ENCODE measurements at regions not wholly inside any gene's neighbourhood (a gene's known extent, or its start where the extent isn't known, plus 50 kb on each side); places are given as distances from the start of the nearest gene placed in this dataset.

GRCh38 chr12:67427336-67427735, 158.2 kb downstream of the CAND1 start:
- DNase-seq, result no peak

- DNase-seq, result no peak
These were observed 159.3 kb downstream of the CAND1 start for GRCh38 chr12:67428431-67428830.

- DNase-seq, result no peak
These were observed 161.7 kb downstream of the CAND1 start for GRCh38 chr12:67430708-67431335.

DNA sequence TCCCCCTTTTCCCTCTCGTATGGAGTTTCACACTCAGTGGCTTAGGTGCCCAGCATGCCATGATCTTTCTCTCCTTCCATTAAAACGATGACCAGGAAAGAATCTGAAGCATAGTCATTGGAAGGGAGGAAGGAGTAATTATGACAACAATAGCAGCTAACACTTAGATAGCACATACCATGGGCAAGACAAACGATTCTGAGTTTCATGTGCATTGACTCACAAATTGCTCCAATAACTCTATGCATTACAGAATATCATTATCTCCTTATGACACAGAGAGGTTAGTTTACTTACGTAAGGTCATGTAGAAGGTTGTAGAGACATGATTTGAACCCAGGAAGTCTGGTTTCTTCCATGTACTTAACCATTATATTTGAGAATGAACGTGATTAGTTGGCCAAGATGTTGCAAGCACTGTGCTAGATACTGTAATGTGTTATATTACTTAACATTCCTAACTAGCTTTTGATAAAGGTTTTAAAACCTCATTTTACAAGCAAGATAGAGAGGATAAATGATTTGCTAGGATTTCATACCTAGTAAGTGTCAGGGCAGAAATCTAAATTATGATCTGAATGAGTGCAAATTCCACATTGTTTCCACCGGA, 162.4 kb downstream of the CAND1 start:
- no peak for DNase-seq

- no peak for DNase-seq
These were observed 164.4 kb downstream of the CAND1 start for GRCh38 chr12:67433385-67434175.

- DNase-seq, result no peak
These were observed 165.7 kb downstream of the CAND1 start for GRCh38 chr12:67434671-67435370.

GRCh38 chr12:67436230-67436629, 167.1 kb downstream of the CAND1 start:
- no peak for DNase-seq

- DNase-seq, result no peak
These were observed 167.9 kb downstream of the CAND1 start for GRCh38 chr12:67437011-67437410.

DNA sequence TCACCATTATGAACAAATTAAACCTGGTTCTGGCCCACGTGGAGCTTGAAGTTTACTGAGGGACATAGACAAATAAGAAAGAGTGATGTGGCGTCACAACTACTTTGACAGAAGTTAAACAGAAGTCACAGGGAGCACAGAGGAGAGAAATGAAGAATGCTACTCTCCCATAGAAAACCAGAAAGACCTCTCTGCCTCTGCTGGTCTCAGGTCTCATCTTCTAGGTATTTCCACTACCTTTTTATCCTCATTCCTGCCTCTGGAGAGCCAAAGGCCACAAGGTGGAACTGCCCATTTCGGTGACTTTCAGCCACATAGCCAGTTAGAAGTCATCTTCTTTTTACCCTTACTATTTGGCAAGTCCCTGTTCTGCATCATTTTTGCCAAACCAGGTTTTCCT, 170.5 kb downstream of the CAND1 start:
- no peak for DNase-seq

GRCh38 chr12:67441736-67442346, 172.7 kb downstream of the CAND1 start:
- peak; percentile 79 for DNase-seq

DNA sequence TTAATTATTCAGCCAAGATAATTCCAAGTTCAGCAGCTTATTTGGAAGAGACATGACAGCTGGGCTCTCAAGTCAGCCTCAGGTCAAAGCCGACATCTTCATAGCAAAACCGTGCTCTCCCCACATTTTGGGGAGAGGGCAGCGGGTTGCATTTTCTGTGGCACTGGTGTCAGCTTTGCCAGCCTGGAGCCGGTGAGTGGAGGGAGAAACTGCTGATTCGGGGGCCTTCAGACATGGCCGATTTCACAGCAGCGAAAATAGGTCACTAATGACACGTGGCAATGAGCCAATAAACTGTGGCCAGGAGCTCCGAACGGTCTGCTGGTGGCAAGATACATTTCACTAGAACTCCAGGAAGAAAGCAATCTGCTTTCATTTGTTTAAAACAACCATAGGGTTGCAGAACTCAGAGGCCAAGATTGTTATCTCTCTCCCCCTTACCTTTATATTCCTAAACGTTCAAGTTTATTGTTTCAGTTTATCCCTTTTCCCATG, 173.2 kb downstream of the CAND1 start:
- DNase-seq, result peak; percentile 28

DNA sequence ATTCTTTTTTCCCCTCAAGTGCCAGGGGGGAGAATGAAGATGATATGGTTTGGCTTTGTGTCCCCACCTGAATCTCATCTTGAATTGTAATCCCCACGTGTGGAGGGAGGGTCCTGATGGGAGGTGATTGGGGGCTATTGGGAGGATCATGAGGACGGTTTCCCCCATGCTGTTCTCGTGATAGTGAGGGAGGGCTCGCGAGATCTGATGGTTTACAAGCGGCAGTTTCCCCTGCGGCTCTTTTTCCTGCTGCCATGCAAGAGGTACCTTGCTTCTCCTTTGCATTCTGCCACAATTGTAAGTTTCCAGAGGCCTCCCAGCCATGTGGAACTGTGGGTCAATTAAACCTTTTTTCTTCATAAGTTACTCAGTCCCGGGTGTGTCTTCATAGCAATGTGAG, 173.7 kb downstream of the CAND1 start:
- no peak for DNase-seq

DNA sequence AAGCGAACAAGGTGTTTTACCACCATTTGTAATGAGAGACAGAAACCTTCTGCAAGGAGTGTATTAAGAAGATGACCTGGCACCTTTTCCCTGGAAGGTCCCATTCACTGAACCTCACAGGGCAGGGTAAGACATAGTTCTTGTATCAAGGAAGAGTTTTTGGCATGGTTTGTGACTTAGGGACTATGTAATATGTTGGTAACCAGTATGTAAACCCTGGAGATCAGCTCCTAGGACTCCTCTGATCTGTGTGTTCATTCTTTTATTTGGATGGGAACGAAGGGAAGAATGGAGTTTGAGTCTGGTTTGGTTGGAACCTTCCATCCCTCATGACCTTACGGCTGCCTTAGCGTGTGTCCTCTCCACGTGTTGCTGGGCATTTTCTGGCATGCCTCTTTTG, 175.4 kb downstream of the CAND1 start:
- no peak for DNase-seq

DNA sequence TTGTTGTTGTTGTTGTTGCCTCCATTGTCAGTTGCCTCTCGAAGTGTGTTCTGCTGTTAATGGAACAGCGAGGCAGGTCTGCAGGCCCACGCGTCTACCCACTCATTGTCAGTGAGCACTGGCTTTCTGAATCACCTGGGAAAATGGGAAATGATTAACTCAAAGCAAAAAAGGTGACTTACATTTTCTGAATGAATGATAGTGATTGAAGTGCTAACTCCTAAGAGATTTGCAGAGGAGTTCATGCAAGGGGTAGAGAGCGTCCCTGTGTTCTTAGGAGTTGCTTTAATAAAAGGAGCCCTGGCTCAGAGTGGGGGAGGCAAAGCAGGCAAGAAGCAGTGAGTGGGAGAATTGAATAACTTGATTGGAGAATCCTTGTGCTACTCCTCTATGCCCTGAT, 177.6 kb downstream of the CAND1 start:
- DNase-seq, result no peak

DNA sequence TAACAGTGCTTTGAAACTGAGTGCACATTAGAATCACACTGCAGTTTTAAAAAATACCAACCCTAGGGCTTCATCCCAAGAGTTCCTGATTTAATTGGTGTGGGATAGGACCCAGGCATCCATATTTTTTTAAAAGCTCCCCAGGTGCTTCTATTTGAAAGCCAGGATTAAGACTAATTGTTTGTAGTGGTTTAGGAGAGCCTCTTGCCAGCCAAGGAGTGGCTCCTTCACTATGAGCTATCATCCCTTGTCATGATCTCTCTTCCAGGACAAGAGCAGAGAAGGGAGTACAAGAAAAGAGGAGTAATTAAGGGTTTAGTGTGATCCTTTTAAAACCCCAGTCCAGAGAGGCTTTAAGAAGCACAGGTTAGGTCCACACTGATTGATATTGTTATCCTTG, 178.0 kb downstream of the CAND1 start:
- DNase-seq, result no peak

GRCh38 chr12:67449591-67450052, 180.5 kb downstream of the CAND1 start:
- no peak for DNase-seq

DNA sequence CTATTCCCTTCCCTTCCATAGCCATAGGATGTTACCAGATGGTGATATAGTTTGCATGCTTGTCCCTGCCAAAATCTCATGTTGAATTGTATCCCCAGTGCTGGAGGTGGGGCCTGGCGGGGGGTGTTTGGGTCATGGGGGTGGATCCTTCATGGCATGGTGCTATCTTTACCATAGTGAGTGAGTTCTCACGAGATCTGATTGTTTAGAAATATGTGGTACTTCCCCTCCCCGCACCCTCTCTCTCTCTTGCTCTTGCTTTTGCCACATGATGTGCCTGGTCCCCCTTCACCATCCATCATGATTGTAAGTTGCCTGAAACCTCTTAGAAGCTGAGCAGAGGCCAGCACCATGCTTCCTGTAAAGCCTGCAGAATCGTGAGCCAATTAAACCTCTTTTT, 181.3 kb downstream of the CAND1 start:
- no peak for DNase-seq

DNA sequence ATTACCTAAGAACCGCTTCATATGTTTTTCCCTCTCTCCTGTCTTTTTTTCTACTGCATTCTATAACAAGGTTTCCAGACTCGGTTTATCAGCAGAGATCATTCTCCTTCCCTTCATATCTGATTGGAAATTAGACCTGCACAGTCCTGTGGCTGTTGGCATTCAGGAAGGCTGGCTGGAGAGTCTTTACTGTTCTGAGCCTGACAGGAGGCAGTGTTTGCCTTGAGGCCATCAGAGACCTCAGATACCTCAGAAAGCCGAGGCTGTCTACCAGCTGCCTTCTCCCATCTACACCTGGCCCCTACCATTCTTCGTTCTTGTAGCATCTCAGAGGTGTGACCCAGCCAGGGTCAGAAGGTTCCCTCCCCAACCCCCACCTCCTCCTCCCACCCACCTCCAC, 182.0 kb downstream of the CAND1 start:
- DNase-seq, result no peak

GRCh38 chr12:67452119-67452805, 183.1 kb downstream of the CAND1 start:
- DNase-seq, result no peak

- no peak for DNase-seq
These were observed 184.0 kb downstream of the CAND1 start for GRCh38 chr12:67453191-67453590.

DNA sequence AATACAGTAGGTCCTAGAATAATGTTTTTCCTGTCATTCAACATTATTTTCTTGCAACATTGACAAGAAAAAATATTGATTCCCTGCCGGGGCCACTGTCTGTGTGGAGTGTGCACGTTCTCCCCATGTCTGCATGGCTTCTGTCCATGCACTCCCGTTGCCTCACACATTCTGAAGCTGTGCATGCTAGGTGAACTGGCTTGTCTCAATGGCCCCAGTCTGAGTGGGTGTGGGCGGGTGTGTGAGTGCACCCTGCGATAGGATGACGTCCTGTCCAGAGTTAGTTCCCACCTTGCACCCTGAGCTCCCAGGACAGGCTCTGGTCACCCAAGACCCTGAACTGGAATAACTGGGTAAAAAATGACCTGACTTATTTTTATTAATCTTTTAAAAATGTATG, 186.1 kb downstream of the CAND1 start:
- no peak for DNase-seq

DNA sequence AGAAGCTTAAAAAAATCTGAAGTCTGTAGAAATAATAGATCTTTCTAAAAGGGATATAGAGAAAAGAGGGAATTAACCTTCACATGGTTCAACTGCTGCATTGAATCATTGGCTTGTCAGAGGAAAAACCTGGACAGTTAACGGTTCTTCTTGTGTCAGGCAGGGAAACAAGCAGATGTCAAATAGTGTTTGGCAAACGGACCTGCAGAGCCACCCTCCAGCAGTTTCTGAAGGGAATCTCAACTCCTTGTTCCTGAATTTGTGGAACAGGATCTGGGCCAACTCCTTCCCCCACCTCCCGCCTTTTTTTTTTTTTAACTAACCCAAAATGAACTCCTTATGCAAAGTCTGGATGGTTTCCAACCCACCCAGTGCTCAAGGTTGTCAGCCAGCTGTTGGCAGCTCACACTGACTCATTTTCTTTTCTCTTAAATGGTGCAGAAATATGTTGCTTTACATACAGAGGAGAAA, 187.3 kb downstream of the CAND1 start:
- peak; percentile 92 for DNase-seq

All from NCI-H1694 (cell line).